ENCODE measurements at regions not wholly inside any gene's neighbourhood (a gene's known extent, or its start where the extent isn't known, plus 50 kb on each side); places are given as distances from the start of the nearest gene placed in this dataset.

- H3K27me3 Mint-ChIP-seq (ENCODE audit: low read depth, poor library complexity), result peaks cover 4% of the 10 kb centered on the region
- H3K36me3 Mint-ChIP-seq (ENCODE audit: low read depth), result no peaks in the 10 kb centered on the region
- H3K9me3 Mint-ChIP-seq, result no peaks in the 10 kb centered on the region
- DNase-seq, result no peak
- TF ChIP-seq CTCF (IDR thresholded peaks at IDR 0.05), result no peak
- H3K27ac Mint-ChIP-seq, result no peak overlapping the region
- no peak overlapping the region for H3K4me3 Mint-ChIP-seq
- H3K4me1 Mint-ChIP-seq, result peaks cover 10% of the 10 kb centered on the region
Observed at GRCh38 chr3:178048768-178049167, 487.5 kb upstream of the KCNMB2 start.

DNA sequence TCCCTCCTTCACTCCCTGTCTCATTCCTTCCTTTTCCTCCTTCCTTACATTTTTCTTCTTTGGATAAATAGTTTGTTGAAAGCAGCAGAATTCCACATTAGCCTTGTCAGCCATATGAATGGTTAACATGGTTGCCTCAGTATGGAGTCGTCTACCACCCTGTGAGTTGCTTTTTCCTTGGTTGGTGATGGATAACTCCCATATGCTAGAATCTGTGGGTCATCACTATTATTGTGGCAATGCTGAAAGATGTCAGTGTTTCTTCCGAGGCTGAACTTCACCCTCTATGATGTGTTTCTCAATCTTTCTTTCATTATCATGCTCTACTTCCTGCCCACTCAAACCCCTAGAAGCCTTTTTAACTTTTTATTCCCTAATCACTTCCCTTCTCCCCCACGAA is 481.8 kb upstream of the KCNMB2 start:
- DNase-seq, result no peak
- H3K9me3 Mint-ChIP-seq, result no peaks in the 10 kb centered on the region
- no peak overlapping the region for H3K4me3 Mint-ChIP-seq
- no peak for TF ChIP-seq CTCF (IDR thresholded peaks at IDR 0.05)
- no peaks in the 10 kb centered on the region for H3K36me3 Mint-ChIP-seq (ENCODE audit: low read depth)
- no peak overlapping the region for H3K27ac Mint-ChIP-seq
- H3K4me1 Mint-ChIP-seq, result peaks cover 5% of the 10 kb centered on the region
- H3K27me3 Mint-ChIP-seq (ENCODE audit: low read depth, poor library complexity), result no peaks in the 10 kb centered on the region

DNA sequence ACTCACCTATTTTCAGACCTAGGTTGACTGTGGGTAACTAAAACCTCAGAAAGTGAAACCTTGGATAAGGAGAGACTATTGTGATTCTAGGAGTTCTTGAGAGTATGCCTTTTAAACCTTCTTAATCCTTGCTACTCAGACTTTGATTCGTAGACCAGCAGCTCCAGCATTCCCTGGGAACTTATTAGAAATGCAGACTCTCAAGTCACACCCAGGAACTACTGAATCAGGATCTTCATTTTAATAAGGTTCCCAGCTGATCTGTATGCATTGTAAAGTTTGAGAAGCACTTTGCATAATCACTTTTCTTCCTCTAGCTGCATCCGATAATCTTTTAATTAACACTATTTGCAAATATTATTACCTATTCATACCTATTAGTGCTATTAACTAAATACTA is 480.3 kb upstream of the KCNMB2 start:
- Mint-ChIP-seq H3K4me1 (no peaks in the 10 kb centered on the region), H3K27ac (no peak overlapping the region), H3K9me3 (no peaks in the 10 kb centered on the region), H3K4me3 (no peak overlapping the region), H3K36me3 (ENCODE audit: low read depth) (no peaks in the 10 kb centered on the region), H3K27me3 (ENCODE audit: low read depth, poor library complexity) (no peaks in the 10 kb centered on the region)
- TF ChIP-seq CTCF (IDR thresholded peaks at IDR 0.05), result no peak
- DNase-seq, result no peak

DNA sequence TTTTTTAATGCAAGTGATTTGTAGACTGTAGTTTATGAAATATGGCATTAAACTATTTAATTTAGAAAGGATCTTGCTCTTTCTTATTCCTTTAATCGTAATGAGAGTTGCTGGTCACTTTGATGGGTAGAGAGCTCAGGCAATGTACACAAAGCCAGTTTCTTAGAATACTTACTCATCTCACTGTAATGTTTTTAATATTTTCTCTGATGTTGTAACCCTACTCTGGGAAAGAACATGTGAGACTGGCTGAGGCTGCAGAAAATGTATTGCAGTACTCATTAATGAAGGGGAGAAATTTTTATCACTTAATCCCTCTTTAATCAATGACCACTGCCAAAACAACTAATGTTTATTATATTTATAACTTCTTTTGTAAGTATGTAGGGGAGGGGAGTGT is 479.4 kb upstream of the KCNMB2 start:
- no peaks in the 10 kb centered on the region for H3K9me3 Mint-ChIP-seq
- no peak for DNase-seq
- no peaks in the 10 kb centered on the region for H3K27me3 Mint-ChIP-seq (ENCODE audit: low read depth, poor library complexity)
- no peak for TF ChIP-seq CTCF (IDR thresholded peaks at IDR 0.05)
- no peaks in the 10 kb centered on the region for H3K36me3 Mint-ChIP-seq (ENCODE audit: low read depth)
- no peaks in the 10 kb centered on the region for H3K4me1 Mint-ChIP-seq
- H3K4me3 Mint-ChIP-seq, result no peak overlapping the region
- H3K27ac Mint-ChIP-seq, result no peak overlapping the region

DNA sequence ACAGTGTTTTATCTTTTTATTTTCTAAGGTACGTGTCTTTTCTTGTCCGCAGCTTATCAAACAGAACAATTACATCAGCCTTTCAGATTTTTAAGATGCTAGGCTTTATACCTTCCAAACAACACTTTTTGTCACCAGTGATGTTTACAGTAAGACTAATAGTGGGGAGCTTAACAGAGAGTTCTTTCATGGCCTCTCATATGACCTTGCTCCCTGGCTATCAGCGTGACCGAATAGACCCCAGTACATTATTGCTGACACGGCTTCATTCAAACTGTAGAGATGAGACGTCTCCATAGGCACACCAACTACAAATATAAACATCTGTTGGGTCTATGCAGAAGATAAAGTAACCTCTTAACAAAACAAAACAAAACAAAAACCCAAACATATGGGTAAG is 477.6 kb upstream of the KCNMB2 start:
- H3K27ac Mint-ChIP-seq, result no peak overlapping the region
- no peak overlapping the region for H3K4me3 Mint-ChIP-seq
- no peaks in the 10 kb centered on the region for H3K9me3 Mint-ChIP-seq
- no peak for DNase-seq
- H3K4me1 Mint-ChIP-seq, result peaks cover 4% of the 10 kb centered on the region
- H3K27me3 Mint-ChIP-seq (ENCODE audit: low read depth, poor library complexity), result no peaks in the 10 kb centered on the region
- H3K36me3 Mint-ChIP-seq (ENCODE audit: low read depth), result no peaks in the 10 kb centered on the region
- TF ChIP-seq CTCF (IDR thresholded peaks at IDR 0.05), result no peak

GRCh38 chr3:178059119-178059518 is 477.1 kb upstream of the KCNMB2 start:
- no peak for TF ChIP-seq CTCF (IDR thresholded peaks at IDR 0.05)
- Mint-ChIP-seq H3K27ac (no peak overlapping the region), H3K9me3 (no peaks in the 10 kb centered on the region), H3K27me3 (ENCODE audit: low read depth, poor library complexity) (no peaks in the 10 kb centered on the region), H3K4me3 (no peak overlapping the region), H3K4me1 (peaks cover 4% of the 10 kb centered on the region), H3K36me3 (ENCODE audit: low read depth) (no peaks in the 10 kb centered on the region)
- no peak for DNase-seq
